Upper lobe of left lung (tissue), 4 donors: ENCODE measurements at regions not wholly inside any gene's neighbourhood (a gene's known extent, or its start where the extent isn't known, plus 50 kb on each side); places are given as distances from the start of the nearest gene placed in this dataset.

Experiments
- EP300 ChIP-seq, 4 donors: sonication (generic); formaldehyde crosslinking; IDR thresholded peaks; one replicate each; pipeline ENCODE4 v1.5.1; 2017; ENCODE audit warnings: antibody characterized with exemption in 4 of 4, control low read depth in 2 of 4
- POLR2A ChIP-seq, 4 donors: fragments of 450-650 bp; IDR thresholded peaks; one replicate each; pipeline ENCODE4 v1.5.1; 2016 to 2017; ENCODE audit warnings: antibody characterized with exemption in 4 of 4, mild to moderate bottlenecking in 2 of 4

DNA sequence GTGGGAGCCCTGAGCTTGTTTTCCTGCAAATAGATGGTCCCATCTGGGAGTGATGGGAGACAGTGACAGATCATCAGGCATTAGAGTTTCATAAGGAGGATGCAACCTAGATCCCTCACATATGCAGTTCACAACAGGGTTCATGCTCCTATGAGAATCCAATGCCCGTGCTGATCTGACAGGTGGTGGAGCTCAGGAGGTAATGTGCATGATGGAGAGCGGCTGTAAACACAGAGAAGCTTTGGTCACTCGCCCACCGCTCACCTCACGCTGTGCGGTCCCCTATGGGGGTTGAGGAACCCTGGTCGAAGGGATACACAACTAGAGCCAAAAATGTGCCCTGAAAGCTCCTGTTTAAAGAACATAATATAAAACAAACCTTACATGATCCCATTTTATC, 88.5 kb upstream of the CREB5 start:
- TF ChIP-seq POLR2A (IDR thresholded peaks at IDR 0.05) (no peak), EP300 (IDR thresholded peaks at IDR 0.05) (no peak)
